ENCODE measurements at regions not wholly inside any gene's neighbourhood (a gene's known extent, or its start where the extent isn't known, plus 50 kb on each side); places are given as distances from the start of the nearest gene placed in this dataset.
A peak's percentile ranks its signal among the peaks of the same experiment; 100 is the strongest.

DNA sequence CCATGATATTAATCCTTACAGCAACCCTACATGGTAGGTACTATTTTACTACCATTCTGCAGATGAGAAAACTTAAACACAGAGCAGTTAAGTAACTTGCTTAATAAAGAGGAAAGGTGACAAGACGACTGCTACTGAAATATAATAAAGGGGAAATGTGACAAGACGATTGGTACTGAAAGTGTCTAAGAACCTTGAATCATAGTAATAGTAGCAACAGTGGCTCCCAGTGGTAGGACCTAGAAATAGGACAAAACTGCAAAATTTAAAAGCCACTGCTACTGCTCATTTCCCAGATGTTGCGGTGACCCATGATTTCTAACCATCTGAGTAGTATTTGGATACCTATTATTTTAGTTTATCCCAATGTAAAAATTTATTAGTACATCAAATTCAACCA is 89.5 kb downstream of the TASL start:
- TF ChIP-seq, protein P1, sequence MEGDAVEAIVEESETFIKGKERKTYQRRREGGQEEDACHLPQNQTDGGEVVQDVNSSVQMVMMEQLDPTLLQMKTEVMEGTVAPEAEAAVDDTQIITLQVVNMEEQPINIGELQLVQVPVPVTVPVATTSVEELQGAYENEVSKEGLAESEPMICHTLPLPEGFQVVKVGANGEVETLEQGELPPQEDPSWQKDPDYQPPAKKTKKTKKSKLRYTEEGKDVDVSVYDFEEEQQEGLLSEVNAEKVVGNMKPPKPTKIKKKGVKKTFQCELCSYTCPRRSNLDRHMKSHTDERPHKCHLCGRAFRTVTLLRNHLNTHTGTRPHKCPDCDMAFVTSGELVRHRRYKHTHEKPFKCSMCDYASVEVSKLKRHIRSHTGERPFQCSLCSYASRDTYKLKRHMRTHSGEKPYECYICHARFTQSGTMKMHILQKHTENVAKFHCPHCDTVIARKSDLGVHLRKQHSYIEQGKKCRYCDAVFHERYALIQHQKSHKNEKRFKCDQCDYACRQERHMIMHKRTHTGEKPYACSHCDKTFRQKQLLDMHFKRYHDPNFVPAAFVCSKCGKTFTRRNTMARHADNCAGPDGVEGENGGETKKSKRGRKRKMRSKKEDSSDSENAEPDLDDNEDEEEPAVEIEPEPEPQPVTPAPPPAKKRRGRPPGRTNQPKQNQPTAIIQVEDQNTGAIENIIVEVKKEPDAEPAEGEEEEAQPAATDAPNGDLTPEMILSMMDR (conservative IDR thresholded peaks at IDR 0.05; ENCODE audit: low read length), result peak; percentile 40
- no peak for TF ChIP-seq EZH2phosphoT487 (IDR thresholded peaks at IDR 0.05; ENCODE audit: borderline replicate concordance, low read depth, low read length)
